Prostate gland (tissue), 2 donors: ENCODE measurements at regions not wholly inside any gene's neighbourhood (a gene's known extent, or its start where the extent isn't known, plus 50 kb on each side); places are given as distances from the start of the nearest gene placed in this dataset.

Source experiments
- DNase-seq: peaks from one replicate; pipeline ENCODE4 v3.0.0-alpha.2; 2019; ENCODE audit warnings: low spot score
- H3K27ac ChIP-seq, 2 donors: fragments of 200-600 bp; sonication (generic); 2 replicates each; pipeline ENCODE4 v1.5.1; 2017 to 2019
- H3K27me3 ChIP-seq: fragments of 200-600 bp; sonication (generic); replicated peaks from 2 replicates; pipeline ENCODE4 v1.5.1; 2019; ENCODE audit not compliant: insufficient read depth
- H3K36me3 ChIP-seq, 2 donors: fragments of 200-600 bp; sonication (generic); 1 replicate in 1 of 2; 2 replicates in 1 of 2; pipeline versions ENCODE4 v1.5.1 to v1.8.1; 2017 to 2019
- H3K4me1 ChIP-seq: fragments of 200-600 bp; sonication (generic); replicated peaks from 2 replicates; pipeline ENCODE4 v1.5.1; 2019
- H3K4me3 ChIP-seq, 2 donors: fragments of 200-600 bp; sonication (generic); 2 replicates each; pipeline ENCODE4 v1.5.1; 2017 to 2019
- H3K9me3 ChIP-seq: fragments of 200-600 bp; sonication (generic); 2 replicates; pipeline ENCODE4 v1.5.1; 2017
- CTCF ChIP-seq, 4 experiments: fragments of 200-600 bp in 2 of 4; fragments of 450-650 bp in 2 of 4; sonication (generic) in 2 of 4; IDR thresholded peaks; 1 replicate in 3 of 4; 2 replicates in 1 of 4; pipeline ENCODE4 v1.5.1; 2016 to 2019; ENCODE audit warnings: antibody characterized with exemption in 4 of 4, mild to moderate bottlenecking in 2 of 4, moderate library complexity in 2 of 4
- POLR2A ChIP-seq: fragments of 450-650 bp; IDR thresholded peaks from one replicate; pipeline ENCODE4 v1.6.1; 2016; ENCODE audit warnings: antibody characterized with exemption, mild to moderate bottlenecking
- POLR2AphosphoS5 ChIP-seq: sonication (generic); formaldehyde crosslinking; IDR thresholded peaks from one replicate; pipeline ENCODE4 v1.6.1; 2017; ENCODE audit warnings: antibody characterized with exemption
- WGBS: methylation state at CpG from one replicate; pipeline ENCODE4 v1.1.5; 2018; 5-methylcytosine and 5-hydroxymethylcytosine counted together
- intact Hi-C: fragments of 100-400 bp; cut with DNase I; formaldehyde crosslinking; loops from one replicate; pipeline ENCODE4 v1.14.2; 2022

DNA sequence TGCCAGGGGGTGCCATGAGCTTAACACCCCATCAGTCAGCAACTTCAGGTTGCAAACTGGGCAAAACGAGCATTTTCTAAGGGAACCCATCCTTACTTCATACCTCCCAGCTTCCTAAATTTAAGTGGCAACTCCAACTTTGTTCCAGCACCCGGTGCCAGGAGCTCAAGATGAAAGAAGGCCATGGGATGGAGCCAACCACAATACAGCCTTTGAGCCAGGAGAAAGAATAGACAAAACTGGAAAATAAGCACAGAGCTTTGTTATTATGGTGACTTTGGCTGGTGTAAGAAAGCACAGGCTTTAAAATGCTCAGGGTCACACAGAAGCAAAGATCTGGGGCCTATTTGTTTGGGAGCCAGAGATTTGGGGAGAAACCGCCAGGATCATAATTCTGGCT lies 388.7 kb upstream of the MGMT start:
- Histone ChIP-seq H3K27ac (no peak overlapping the region), H3K9me3 (no peaks in the 10 kb centered on the region), H3K36me3 (no peaks in the 10 kb centered on the region), H3K27me3 (no peaks in the 10 kb centered on the region), H3K4me1 (no peaks in the 10 kb centered on the region), H3K4me3 (no peak overlapping the region)
- no peak for DNase-seq
- TF ChIP-seq CTCF (IDR thresholded peaks at IDR 0.05) (no peak), POLR2A (no peak), POLR2AphosphoS5 (no peak)
- WGBS = 28% methylated on average over 3 of the region's 3 CpGs
- intact Hi-C loops = no loop called here

- Histone ChIP-seq H3K27me3 (no peaks in the 10 kb centered on the region), H3K27ac (no peak overlapping the region), H3K4me3 (no peak overlapping the region), H3K4me1 (no peaks in the 10 kb centered on the region), H3K36me3 (no peaks in the 10 kb centered on the region), H3K9me3 (no peaks in the 10 kb centered on the region)
- no peak for DNase-seq
- intact Hi-C loops = no loop called here
- TF ChIP-seq CTCF (IDR thresholded peaks at IDR 0.05) (no peak), POLR2A (no peak), POLR2AphosphoS5 (no peak)
- 45% methylated on average over 7 of the region's 7 CpGs for WGBS
Observed at GRCh38 chr10:129078746-129079145, 388.3 kb upstream of the MGMT start.

DNA sequence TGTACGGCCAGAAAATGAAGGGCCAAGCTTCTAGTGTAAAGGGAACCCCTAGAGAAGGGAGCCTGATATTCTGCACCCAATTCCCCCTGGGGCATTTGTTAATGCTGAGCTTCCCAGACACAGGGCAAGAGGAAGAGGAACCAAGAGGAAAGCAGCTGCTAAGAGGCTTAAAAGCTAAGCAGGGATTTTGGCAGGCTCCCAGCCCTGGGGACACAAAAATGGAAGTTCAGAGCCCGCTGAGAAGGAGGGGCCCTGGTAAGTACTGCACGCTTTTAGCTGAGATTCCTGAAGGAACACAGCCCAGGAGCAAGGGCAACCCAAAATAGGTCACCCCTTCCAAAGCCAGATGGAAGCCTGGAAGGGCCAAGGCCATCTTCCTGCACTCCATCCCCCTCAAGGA lies 387.3 kb upstream of the MGMT start:
- H3K4me1 ChIP-seq = no peaks in the 10 kb centered on the region
- H3K27me3 ChIP-seq = no peaks in the 10 kb centered on the region
- no peaks in the 10 kb centered on the region for H3K9me3 ChIP-seq
- H3K27ac ChIP-seq = no peak overlapping the region
- no peak for DNase-seq
- intact Hi-C loops = no loop called here
- H3K4me3 ChIP-seq = no peak overlapping the region
- TF ChIP-seq CTCF (IDR thresholded peaks at IDR 0.05) = no peak
- TF ChIP-seq POLR2A = no peak
- no peak for TF ChIP-seq POLR2AphosphoS5
- H3K36me3 ChIP-seq = no peaks in the 10 kb centered on the region
- 63% methylated on average over 3 of the region's 3 CpGs for WGBS

DNA sequence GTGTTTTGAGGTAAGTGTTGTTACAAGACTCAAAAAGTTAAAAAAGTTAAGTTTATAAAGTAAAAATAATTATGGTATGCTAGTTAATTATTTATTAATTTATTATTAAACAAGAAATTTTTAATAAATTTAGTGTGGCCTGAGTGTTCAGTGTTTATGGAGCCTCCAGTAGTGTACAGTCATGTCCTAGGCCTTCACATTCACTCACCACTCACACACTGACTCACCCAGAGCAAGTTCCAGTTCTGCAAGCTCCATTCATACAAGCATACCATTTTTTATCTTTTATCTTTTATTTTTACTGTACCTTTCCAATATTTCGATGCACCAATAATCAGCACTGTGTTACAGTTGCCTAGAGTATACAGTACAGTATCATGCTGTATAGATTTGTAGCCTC lies 381.2 kb upstream of the MGMT start:
- DNase-seq = no peak
- TF ChIP-seq CTCF (IDR thresholded peaks at IDR 0.05) (no peak), POLR2AphosphoS5 (no peak), POLR2A (no peak)
- Histone ChIP-seq H3K4me1 (no peaks in the 10 kb centered on the region), H3K4me3 (no peak overlapping the region), H3K9me3 (no peaks in the 10 kb centered on the region), H3K36me3 (no peaks in the 10 kb centered on the region), H3K27me3 (no peaks in the 10 kb centered on the region), H3K27ac (no peak overlapping the region)
- intact Hi-C loops = no loop called here
- WGBS = 85% methylated on average over 1 of the region's 1 CpG

DNA sequence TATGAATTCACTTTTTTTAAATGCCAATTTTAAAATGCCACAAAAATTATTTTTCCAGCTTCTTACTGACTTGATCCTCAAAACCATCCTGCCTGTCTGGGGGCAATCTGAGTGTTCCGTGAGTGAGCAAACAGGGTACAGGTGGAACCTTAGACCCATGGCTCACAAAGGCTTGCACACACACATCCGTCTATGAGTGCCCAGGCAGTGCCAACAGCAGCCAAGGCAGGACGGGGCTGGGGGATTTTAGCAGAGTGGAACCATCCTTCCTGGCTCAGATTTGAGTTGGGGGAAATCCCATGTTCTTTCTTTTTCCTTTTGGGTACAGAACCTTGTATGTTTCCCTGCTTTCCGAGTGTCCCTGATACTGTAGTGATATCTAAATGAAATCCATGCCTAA lies 377.7 kb upstream of the MGMT start:
- WGBS = 76% methylated on average over 4 of the region's 4 CpGs
- no peak for DNase-seq
- Histone ChIP-seq H3K4me1 (no peaks in the 10 kb centered on the region), H3K27ac (no peak overlapping the region), H3K9me3 (no peaks in the 10 kb centered on the region), H3K4me3 (no peak overlapping the region), H3K27me3 (no peaks in the 10 kb centered on the region), H3K36me3 (no peaks in the 10 kb centered on the region)
- intact Hi-C loops = no loop called here
- no peak for TF ChIP-seq CTCF (IDR thresholded peaks at IDR 0.05)
- no peak for TF ChIP-seq POLR2A
- TF ChIP-seq POLR2AphosphoS5 = no peak
